GM18508 (cell line): ENCODE measurements at regions not wholly inside any gene's neighbourhood (a gene's known extent, or its start where the extent isn't known, plus 50 kb on each side); places are given as distances from the start of the nearest gene placed in this dataset.

Experiments used
- ATAC-seq: cut with Tn5 transposase; IDR thresholded peaks from one replicate; pipeline ENCODE4 v1.9.1; 2021; ENCODE audit warnings: moderate number of reproducible peaks; ENCODE audit not compliant: insufficient read depth, unreplicated experiment

GRCh38 chr2:146898083-146898482 is 946.7 kb upstream of the ACVR2A start:
- no peak for ATAC-seq

DNA sequence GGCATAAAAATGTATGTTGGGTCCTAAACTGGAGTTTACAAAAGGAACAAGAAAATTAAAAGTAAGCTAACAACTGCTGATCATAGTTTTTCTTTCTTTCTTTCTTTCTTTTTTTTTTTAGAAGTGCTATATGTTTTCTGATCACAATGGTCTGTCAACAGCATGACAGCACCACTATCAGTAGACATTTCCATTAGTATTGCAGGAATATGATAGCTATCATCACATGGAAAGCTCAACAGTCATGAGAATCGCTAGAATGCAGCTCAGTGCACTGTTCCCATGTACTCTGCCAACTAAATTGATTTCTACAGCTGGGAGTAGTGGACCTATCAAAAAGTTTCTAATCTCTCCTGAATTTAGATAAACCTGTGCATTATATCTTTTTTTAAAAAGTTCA is 950.3 kb upstream of the ACVR2A start:
- ATAC-seq: no peak

- no peak for ATAC-seq
Measured at GRCh38 chr2:146893500-146894041, 951.3 kb upstream of the ACVR2A start.

DNA sequence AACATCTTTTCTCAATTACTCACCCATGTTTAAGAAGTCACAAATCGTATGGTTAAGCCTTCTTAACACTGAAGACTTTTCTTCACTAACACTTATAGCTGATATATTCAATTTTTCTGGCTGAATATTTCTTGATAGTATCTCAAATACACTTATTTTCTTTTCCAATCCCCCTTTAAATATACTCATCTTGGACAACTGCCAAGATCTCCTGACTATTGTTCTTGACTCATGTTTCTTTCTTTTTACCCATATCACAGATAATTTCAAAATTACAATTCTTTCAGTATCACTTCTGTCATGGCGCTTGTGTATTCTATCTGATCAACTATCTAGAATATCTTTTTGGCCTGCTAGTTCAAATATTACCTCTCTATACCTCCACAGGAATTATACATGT is 954.3 kb upstream of the ACVR2A start:
- no peak for ATAC-seq

GRCh38 chr2:146879882-146880281 is 964.9 kb upstream of the ACVR2A start:
- no peak for ATAC-seq

DNA sequence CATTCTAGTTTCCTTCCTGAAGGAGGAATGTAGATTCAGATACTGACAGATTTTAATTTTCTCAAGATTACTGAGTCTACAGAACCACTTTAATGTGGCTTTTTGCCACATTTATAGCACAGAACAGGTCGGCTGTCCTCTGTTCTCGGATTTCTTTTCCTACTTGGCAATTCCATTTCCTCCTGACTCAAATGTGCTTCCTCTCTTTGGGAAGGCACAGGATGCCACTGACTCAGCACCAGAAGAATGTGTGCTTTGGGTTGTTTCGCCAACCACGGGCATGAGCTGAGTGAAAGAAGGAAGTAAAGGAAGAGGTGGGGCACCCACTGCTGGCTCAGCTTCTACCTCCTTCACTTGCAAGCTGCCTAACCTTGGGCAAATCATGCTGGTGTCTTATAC is 970.6 kb upstream of the ACVR2A start:
- no peak for ATAC-seq

GRCh38 chr2:146873646-146874259 is 971.1 kb upstream of the ACVR2A start:
- no peak for ATAC-seq

DNA sequence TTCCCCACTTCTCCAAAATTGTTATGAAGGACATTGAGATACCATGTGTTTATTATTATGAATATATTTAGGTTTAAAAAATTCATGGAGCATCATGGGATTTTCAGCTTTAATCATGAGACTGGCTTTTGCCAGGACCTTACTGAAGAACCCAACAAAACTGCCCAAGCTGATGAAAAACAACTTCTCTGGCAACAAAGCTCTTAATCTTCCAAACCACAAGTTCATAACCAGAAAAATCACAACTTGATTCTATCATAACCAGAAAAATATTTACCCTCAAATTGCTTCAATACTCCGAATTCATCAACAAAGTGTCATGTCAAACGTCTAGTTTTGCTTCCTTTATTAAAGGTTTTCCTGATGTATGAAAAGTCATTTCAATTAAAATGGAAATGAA is 971.8 kb upstream of the ACVR2A start:
- no peak for ATAC-seq

- no peak for ATAC-seq
Measured at GRCh38 chr2:146870691-146871090, 974.1 kb upstream of the ACVR2A start.

- no peak for ATAC-seq
Measured at GRCh38 chr2:146869328-146869727, 975.5 kb upstream of the ACVR2A start.

DNA sequence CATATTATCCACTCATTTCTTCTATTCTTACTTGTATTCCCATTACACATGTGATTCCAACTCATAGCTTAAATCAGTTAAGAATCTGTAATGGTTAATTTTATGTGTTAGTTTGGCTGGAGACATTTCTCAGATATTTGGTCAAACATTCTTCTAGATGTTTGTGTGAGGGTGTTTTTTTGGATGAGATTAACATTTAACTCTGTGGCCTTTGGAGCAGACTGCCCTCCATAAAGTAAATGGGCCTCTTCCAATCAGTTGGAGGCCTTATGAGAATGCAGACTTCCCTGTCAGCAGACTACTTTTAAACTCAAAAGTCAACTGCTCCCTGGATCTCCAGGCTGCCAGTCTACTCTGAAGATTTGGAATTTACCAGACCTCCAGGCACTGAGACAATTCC is 976.8 kb upstream of the ACVR2A start:
- ATAC-seq: no peak

- no peak for ATAC-seq
Measured at GRCh38 chr2:146867477-146867986, 977.3 kb upstream of the ACVR2A start.

DNA sequence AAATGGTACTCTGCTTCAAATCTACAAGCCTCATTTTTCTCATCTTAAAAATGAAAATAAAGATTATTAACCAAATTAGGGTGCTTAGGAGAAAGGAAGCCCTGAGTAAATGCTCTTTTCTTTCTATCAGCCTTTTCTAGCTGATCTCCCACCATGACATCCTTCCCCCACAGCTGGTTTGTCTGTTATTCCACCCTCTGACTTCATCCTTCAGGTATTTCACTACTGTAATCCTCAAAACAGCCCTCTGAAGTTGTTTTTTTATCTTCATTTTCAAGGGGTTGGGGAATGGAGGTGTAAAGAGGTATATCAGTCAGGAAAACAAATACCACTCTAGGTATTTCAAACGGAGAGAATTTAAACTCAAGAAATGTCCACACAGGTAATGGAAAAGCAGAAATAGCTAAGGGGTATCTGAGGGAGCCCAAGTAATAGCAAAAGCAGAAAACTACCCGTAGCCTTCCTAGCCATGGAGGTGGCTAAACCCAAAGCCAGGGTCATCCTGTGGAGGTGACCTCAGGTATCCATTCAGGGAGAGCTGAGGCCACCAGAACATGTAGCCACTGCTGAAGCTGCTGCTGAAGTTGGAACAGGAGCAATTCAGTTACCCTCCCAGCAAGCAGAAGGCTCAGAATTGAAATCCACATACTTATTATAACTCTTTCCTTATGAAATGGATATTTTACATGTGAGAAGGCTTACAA is 990.9 kb upstream of the ACVR2A start:
- no peak for ATAC-seq

DNA sequence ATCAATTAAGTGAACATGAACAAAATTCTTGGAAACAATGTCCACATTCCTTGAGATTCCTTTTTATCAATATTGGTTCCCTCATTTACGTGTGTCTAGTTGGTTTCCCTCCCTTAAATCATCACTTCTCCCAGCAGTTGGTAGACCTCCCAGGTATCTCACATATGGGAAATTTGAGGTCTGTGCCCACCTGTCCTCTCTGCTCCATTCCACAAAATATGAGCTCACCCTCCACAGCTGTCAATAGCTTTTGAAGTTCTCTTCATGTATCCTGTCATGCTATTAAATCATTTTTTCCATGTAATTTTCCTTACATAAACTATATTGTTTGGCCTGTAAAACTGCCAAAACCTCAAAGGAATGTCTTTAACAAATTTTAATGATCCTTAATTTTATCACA is 992.2 kb upstream of the ACVR2A start:
- no peak for ATAC-seq

- ATAC-seq: no peak
Measured at GRCh38 chr2:146850746-146851145, 994.1 kb upstream of the ACVR2A start.

- ATAC-seq: no peak
Measured at GRCh38 chr2:146847846-146848245, 997.0 kb upstream of the ACVR2A start.

DNA sequence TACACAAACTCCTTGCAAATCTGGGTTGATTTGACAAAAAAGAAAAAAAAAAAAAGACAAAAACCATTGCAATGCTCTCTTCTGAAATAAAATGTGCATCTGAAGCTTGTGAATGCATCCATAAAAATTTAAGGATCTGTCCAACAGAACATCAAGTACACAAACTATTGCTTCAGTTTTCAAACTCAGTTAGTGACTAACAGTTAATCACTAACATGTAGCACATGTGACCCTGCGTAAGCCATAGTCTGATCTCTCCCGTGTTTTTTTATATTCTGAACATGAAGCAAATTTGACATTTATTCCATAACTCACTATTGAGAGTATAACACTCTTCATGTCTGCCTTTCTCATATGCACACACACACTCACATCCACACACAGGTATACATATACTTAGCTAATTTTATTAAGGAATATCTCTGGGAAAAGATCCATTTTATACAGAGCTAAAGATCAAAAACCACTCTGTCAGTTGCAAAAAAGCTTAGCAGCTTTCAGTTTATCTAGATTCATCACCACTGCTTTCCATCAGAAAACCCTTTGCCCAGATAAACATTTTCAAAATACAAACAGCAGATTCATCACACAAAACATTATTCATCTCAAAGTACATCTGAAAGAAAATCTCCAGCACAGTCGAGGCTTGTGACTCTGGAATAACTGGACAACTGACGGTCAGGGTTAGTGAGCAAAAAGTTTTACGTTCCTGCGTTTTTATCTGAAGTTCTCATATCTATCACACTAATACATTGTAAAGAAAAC is 1000.4 kb upstream of the ACVR2A start:
- ATAC-seq: no peak

- ATAC-seq: no peak
Measured at GRCh38 chr2:146837857-146838256, 1007.0 kb upstream of the ACVR2A start.

DNA sequence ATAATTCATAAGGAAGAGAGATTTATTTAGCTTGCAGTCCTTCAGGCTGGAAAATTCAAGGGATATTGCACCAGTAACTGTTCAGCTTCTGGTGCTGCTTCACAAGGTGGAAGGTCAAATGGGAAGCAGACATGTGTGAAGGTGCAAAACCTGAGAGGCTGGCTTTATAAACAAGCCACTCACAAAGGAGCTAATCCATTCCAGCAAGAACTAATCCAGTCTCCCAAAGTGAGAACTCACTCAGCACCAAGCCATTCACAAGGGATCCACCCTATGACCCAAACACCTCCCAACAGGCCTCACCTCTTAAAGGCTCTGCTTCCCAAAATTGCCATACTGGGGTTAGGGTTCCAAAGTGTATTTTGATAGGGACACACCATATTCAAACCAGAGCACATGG is 1018.4 kb upstream of the ACVR2A start:
- ATAC-seq: no peak

DNA sequence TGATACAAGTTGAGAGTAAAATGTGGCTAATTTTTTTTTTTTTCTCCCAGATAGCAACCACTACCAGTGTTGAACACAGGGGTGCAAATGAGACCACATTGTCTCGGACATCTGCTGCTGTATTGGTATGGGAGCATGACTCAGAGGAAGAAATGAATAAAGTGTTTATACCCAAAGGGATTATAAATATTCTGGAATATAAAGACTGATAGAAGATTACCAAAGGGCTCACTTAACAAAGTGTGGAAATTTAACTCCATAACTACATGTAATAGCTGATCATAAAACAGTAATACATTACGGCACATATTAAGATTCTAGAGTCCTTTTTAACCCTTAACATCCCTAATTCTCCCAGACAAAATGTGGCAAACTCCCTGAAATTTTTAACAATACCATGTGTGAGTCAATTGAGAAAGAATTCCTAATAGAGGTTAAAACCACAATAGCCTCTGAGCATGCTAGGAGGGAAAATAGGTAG is 1023.0 kb upstream of the ACVR2A start:
- no peak for ATAC-seq

DNA sequence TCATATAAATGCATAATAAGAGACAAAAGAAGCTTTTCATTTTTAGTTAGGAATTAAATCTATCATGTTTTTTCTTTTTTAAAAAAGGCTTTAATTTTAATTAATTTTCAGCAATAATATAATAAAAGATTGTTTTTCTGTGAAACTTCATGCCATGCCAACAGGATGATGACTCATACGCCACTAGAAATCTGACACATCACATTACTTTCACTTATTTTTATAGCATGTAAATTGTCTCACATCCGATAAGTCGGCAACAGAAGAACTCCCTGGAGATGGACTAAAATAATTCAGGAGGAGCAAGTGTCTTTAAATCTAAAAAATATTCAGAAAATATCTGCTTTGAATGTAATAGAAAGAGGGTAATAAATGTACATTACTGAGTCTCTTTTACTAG is 1024.2 kb upstream of the ACVR2A start:
- no peak for ATAC-seq
